Neutrophil (primary cell): ENCODE measurements at regions not wholly inside any gene's neighbourhood (a gene's known extent, or its start where the extent isn't known, plus 50 kb on each side); places are given as distances from the start of the nearest gene placed in this dataset.
"Not testable (repeated sequence)": the region's sequence is repeated elsewhere in the genome, so short reads cannot be mapped to it uniquely, and the experiment has no call there.

ENCODE experiments used
- H3K27ac ChIP-seq: fragments of 200-600 bp; sonication (generic); 2 replicates; pipeline ENCODE4 v1.5.1; 2016; ENCODE audit warnings: mild to moderate bottlenecking, moderate library complexity
- H3K27me3 ChIP-seq: fragments of 200-600 bp; sonication (generic); 2 replicates; pipeline ENCODE4 v1.6.0; 2016; ENCODE audit warnings: mild to moderate bottlenecking
- H3K36me3 ChIP-seq: fragments of 200-600 bp; sonication (generic); 2 replicates; pipeline ENCODE4 v1.5.1; 2017
- H3K4me1 ChIP-seq, 2 experiments: fragments of 200-600 bp in 1 of 2; sonication (generic) in 1 of 2; 1 replicate in 1 of 2; 2 replicates in 1 of 2; pipeline versions ENCODE4 v1.5.1 to v1.6.1; 2013 to 2016; ENCODE audit warnings: low read depth in 1 of 2, low read length in 1 of 2, mild to moderate bottlenecking in 1 of 2, moderate library complexity in 1 of 2; ENCODE audit not compliant: control insufficient read depth in 1 of 2, insufficient read depth in 1 of 2
- H3K4me3 ChIP-seq, 2 experiments: fragments of 200-600 bp in 1 of 2; sonication (generic) in 1 of 2; 1 replicate in 1 of 2; 2 replicates in 1 of 2; pipeline ENCODE4 v1.5.1; 2013 to 2016; ENCODE audit warnings: low read depth in 1 of 2, low read length in 1 of 2, mild to moderate bottlenecking in 1 of 2, moderate library complexity in 1 of 2
- H3K9me3 ChIP-seq: fragments of 200-600 bp; sonication (generic); 2 replicates; pipeline ENCODE4 v1.5.1; 2016
- CTCF ChIP-seq: fragments of 200-600 bp; sonication (generic); IDR thresholded peaks from 2 replicates; pipeline ENCODE4 v1.5.1; 2016; ENCODE audit warnings: antibody characterized with exemption

DNA sequence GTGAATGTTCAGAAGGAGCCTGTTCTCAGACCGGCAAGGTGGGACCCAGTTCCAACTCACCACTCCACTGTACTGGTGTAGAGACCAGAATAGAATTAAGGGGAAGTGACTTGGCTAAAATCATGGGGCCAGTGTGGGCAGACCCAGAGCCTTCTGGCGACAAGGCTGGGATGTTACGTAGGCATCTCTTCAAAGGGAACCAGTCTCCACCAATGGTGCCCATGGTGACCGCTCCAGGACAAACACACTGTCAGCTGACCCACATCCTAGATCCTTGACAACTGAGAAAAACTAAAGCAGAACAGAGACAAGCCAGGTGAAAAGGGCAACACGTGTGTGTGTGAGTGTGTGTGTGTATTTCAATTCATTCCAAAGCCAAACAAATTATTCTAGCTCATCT is 321.7 kb upstream of the FRG2C start:
- no peaks in the 10 kb centered on the region for H3K9me3 ChIP-seq
- H3K4me1 ChIP-seq = no peaks in the 10 kb centered on the region
- TF ChIP-seq CTCF = no peak
- H3K36me3 ChIP-seq = no peaks in the 10 kb centered on the region
- no peak overlapping the region for H3K27ac ChIP-seq
- H3K4me3 ChIP-seq = no peak overlapping the region
- peaks cover 11% of the 10 kb centered on the region for H3K27me3 ChIP-seq

DNA sequence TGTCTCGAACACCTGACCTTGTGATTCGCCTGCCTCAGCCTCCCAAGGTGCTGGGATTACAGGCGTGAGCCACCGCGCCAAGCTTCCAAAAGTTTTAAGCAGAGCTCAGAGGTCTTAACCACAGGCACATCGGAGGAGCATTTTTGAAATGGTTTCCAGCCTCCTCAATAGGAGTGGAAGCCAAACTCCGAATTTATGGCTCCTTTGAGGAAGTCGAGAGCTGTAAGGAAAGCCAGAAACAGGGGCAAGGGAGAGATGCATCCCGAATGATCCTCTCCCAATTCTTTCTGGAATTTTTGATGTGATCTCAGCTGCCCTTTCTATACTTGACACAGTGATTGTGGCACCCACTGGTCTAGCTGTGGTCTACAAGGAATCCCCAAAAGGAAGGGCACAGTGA is 313.6 kb upstream of the FRG2C start:
- H3K4me3 ChIP-seq, H3K4me1 ChIP-seq, H3K27ac ChIP-seq, H3K27me3 ChIP-seq, H3K9me3 ChIP-seq, H3K36me3 ChIP-seq: not testable (repeated sequence)

GRCh38 chr3:75362086-75362784 is 301.9 kb upstream of the FRG2C start:
- not testable (repeated sequence) for H3K4me1 ChIP-seq, H3K27ac ChIP-seq, H3K9me3 ChIP-seq, H3K36me3 ChIP-seq, H3K4me3 ChIP-seq, H3K27me3 ChIP-seq

DNA sequence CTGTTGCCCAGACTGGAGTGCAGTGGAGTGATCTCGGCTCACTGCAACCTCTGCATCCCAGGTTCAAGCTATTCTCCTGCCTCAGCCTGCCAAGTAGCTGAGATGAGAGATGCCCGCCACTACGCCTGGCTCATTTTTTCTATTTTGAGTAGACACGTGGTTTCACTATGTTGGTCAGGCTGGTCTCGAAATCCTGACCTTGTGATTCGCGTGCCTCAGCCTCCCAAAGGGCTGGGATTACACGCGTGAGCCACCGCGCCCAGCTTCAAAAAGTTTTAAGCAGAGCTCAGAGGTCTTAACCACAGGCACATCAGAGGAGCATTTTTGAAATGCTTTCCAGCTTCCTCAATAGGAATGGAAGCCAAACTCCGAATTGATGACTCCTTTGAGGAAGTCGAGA is 291.2 kb upstream of the FRG2C start:
- H3K27me3 ChIP-seq, H3K9me3 ChIP-seq, H3K36me3 ChIP-seq, H3K4me1 ChIP-seq, H3K4me3 ChIP-seq, H3K27ac ChIP-seq: not testable (repeated sequence)

DNA sequence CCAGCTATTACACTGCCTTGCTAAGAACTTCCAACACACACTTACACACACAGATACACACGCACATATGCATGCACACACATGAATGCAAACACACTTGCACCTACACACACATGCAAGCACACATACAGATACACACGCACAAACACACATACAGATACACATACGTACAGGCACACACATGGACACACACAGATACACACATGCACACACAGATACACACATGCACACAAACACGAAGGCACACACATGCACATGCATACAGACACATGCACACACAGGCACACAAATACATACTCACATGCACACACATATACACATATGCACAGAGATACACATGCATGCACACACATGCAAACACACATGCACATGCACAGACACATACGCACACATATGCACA is 284.3 kb upstream of the FRG2C start:
- H3K36me3 ChIP-seq, H3K27me3 ChIP-seq, H3K4me3 ChIP-seq, H3K27ac ChIP-seq, H3K4me1 ChIP-seq, H3K9me3 ChIP-seq: not testable (repeated sequence)

GRCh38 chr3:75380276-75380771 is 283.8 kb upstream of the FRG2C start:
- no peak for TF ChIP-seq CTCF
- Histone ChIP-seq H3K27me3 (no peaks in the 10 kb centered on the region), H3K36me3 (no peaks in the 10 kb centered on the region), H3K27ac (no peak overlapping the region), H3K4me1 (no peaks in the 10 kb centered on the region), H3K9me3 (no peaks in the 10 kb centered on the region), H3K4me3 (no peak overlapping the region)

GRCh38 chr3:75384016-75384415 is 280.1 kb upstream of the FRG2C start:
- not testable (repeated sequence) for H3K4me3 ChIP-seq, H3K9me3 ChIP-seq, H3K36me3 ChIP-seq, H3K27me3 ChIP-seq, H3K27ac ChIP-seq, H3K4me1 ChIP-seq

GRCh38 chr3:75388486-75389124 is 275.5 kb upstream of the FRG2C start:
- H3K27ac ChIP-seq, H3K4me1 ChIP-seq, H3K9me3 ChIP-seq, H3K36me3 ChIP-seq, H3K27me3 ChIP-seq, H3K4me3 ChIP-seq: not testable (repeated sequence)

GRCh38 chr3:75393288-75393694 is 270.8 kb upstream of the FRG2C start:
- H3K27ac ChIP-seq, H3K36me3 ChIP-seq, H3K4me1 ChIP-seq, H3K9me3 ChIP-seq, H3K4me3 ChIP-seq: not testable (repeated sequence)
- H3K27me3 ChIP-seq = peaks cover 20% of the 10 kb centered on the region

DNA sequence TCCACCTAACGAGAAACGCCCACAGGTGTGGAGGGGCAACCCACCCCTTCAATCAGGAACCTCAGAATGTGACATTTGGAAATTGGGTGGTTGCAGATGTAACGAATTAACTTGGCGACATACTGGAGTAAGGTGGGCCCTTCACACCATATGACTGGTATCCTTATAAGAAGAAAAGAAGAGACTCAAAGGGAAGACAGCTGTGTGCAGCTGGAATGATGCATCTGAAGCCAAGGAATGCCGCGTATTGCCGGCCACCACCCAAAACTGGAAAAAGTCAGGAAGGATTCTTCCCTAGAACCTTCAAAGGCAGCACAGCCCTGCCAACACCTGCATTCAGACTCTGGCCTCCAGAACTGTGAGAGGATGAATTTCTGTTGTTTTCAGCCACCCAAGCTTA is 270.0 kb upstream of the FRG2C start:
- not testable (repeated sequence) for H3K36me3 ChIP-seq, H3K27ac ChIP-seq, H3K4me1 ChIP-seq, H3K4me3 ChIP-seq, H3K9me3 ChIP-seq
- H3K27me3 ChIP-seq = peaks cover 20% of the 10 kb centered on the region

DNA sequence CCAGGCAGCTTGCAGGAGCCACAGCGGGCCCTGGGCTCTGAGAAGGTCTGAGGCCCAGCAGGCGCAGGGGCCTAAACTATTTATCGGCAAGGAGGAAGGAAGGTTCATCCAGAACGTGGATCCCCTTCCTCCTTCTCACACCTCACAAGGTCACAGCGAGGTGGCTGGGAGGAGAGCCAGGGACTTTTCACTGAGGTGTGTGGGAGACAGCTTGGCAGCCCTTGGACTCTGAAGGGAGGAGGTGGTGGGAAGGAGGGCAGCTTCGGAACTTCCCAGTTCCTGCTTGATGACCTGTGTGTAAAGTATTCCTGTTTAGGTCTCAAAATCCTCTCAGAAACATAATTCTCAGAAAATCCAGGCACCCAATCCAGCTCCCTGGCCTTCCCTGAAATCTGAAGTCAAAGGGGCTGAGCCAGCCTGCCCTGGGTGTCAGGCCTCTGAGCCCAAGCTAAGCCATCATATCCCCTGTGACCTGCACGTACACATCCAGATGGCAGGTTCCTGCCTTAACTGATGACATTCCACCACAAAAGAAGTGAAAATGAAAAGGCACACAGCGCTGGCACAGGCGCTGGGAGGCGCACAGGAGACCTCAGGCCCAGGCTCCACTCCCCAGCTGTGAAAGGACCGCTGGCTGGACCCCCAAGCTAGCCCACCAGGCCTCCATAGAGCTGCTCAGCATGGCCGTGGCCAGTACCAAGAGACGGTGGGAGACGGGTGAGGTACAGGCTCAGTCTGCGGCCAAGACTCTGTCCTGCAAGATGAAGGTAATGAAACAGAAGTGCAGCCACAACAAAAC is 269.4 kb upstream of the FRG2C start:
- peaks cover 20% of the 10 kb centered on the region for H3K27me3 ChIP-seq
- H3K36me3 ChIP-seq, H3K9me3 ChIP-seq, H3K4me3 ChIP-seq, H3K27ac ChIP-seq, H3K4me1 ChIP-seq: not testable (repeated sequence)
